ENCODE measurements at regions not wholly inside any gene's neighbourhood (a gene's known extent, or its start where the extent isn't known, plus 50 kb on each side); places are given as distances from the start of the nearest gene placed in this dataset.

- TF ChIP-seq CTCF (IDR thresholded peaks at IDR 0.05) (no peak), POLR2A (IDR thresholded peaks at IDR 0.05) (no peak)
Measured at GRCh38 chr5:2486373-2486772, 265.1 kb downstream of the IRX2 start.
